Breast epithelium (tissue), 3 donors: ENCODE measurements at regions not wholly inside any gene's neighbourhood (a gene's known extent, or its start where the extent isn't known, plus 50 kb on each side); places are given as distances from the start of the nearest gene placed in this dataset.

ENCODE experiments used
- CTCF ChIP-seq, 3 donors: fragments of 450-650 bp; IDR thresholded peaks; one replicate each; pipeline ENCODE4 v1.5.1; 2016 to 2017; ENCODE audit warnings: antibody characterized with exemption in 3 of 3, mild to moderate bottlenecking in 3 of 3, moderate library complexity in 3 of 3
- POLR2A ChIP-seq: fragments of 450-650 bp; IDR thresholded peaks from one replicate; pipeline ENCODE4 v1.6.1; 2016; ENCODE audit warnings: antibody characterized with exemption, mild to moderate bottlenecking, moderate library complexity

- no peak for TF ChIP-seq POLR2A
- TF ChIP-seq CTCF (IDR thresholded peaks at IDR 0.05): no peak
Observed at GRCh38 chr5:92912283-92912682, 668.7 kb downstream of the NR2F1-AS1 start.
